ENCODE measurements at regions not wholly inside any gene's neighbourhood (a gene's known extent, or its start where the extent isn't known, plus 50 kb on each side); places are given as distances from the start of the nearest gene placed in this dataset.

DNA sequence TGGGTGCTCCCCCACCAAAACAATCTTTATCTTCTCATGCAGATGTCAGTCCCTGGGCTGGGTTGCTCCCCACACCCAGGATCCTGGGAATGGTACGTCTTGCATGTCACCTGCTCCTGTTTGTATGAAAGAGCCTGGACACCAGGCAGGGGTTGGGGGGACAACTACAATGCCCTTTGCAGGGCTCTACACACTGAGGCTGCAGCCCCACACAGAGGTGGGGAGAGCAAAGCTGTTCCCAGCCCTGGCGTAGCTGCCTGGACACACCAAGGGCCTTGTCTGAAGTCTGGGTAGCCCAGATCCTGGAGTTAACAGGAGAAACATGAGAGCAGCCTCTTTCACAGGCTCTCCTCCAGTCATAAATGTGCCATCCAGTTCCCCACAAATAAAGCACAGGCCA is 61.2 kb upstream of the TMEM72 start:
- intact Hi-C loops (cut with micrococcal nuclease): loop anchor here (10.0 kb wide), 1 partner anchor 465 kb away; the partner anchor contains the start of gene CXCL12

DNA sequence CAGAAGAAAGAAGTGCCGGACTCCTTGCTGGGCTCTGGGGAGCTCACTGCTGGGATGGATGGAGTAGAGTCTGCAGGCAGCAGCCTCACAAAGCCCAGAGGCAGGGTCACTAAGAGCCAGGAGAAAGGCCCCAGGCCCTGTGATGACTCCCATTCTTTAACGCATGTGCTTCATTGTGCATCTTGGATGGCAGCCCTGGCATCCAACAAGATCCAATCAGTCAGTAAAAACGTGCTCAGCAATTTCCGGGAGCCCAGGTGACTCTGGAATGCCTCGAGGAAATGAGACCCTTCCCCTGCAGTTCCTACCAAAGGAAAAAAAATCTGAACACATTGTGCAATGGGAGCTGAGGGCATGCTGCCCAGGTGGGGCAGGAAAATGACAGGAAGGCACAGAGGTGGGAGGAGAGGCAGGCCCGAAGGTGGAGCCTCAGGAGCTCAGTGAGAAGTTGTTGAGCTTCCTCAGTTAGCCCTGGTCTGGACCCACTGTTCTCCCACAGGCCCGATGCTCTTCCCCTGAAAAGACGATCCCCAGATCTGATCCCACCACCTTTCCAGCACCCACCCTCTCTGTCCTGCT is 60.7 kb upstream of the TMEM72 start:
- intact Hi-C loops (cut with micrococcal nuclease): loop anchor here (10.0 kb wide), 1 partner anchor 466 kb away; the partner anchor contains the start of gene CXCL12

DNA sequence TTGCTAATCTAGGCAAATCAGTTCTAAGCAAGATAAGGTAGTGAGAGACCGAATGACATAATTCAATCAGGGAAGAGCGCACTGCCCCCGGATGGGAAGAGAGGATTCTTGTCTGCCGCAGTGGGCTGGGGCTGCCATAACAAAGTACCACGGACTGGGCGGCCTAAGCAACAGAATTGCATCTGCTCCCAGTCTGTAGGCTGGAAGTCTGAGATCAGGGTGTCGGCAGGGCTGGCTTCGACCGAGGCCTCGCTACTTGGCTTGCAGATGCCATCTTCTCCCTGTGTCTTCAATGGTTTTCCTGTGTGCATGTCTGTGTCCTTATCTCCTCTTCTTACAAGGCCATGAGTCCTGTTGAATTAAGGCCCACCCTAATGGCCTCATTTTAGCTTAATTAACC is 59.7 kb upstream of the TMEM72 start:
- intact Hi-C loops (cut with micrococcal nuclease): loop anchor here (10.0 kb wide), 1 partner anchor 467 kb away; the partner anchor contains the start of gene CXCL12

DNA sequence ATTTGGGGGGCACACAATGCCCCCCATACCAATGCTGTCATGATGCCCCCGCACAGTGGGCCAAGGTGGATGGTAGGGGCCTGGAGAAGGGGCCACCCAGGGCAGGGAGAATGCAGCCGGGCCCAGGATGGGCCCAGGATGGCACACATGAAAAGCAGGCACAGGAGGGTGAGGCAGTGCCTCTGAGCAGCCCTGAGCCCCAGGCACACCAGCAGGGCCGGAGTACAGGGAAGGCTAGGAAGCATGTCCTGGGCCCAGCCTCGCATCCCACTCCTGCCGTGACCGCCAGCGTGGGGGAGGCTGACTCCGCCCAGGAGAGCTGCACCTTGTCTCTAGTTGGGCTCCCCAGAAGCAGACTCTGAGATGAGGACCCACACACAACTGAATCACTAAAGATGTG is 59.3 kb upstream of the TMEM72 start:
- intact Hi-C loops (cut with micrococcal nuclease): loop anchor here (10.0 kb wide), 1 partner anchor 467 kb away; the partner anchor contains the start of gene CXCL12

DNA sequence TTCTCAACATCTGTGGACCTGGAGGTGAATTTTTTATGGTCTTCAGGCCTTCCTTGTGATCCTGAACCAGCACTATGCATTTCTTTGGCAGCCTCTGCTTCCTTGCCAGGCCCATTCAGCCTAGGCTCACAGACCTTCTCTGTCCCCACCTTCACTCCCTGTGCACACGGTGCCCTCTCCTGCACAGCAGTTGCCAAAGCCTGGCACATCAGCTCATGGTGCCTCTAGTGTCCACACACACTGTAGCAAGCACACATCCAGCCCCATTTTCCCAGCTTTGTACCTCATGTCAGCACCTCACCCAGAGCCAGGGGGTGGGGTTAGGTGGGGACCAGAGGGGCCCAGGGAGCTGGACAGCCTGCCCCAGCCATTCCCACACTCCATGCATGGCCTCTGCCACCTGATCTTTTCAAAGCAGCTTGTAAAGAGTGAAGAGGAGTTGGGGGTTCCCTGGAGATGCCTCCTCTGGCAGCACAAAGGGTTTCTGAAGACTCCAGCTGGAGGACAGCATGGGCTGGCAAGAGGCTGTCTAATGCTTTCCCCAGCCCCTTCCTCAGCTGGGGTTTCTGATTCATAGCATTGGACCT is 57.9 kb upstream of the TMEM72 start:
- intact Hi-C loops (cut with micrococcal nuclease): loop anchor here (10.0 kb wide), 1 partner anchor 468 kb away; the partner anchor contains the start of gene CXCL12

DNA sequence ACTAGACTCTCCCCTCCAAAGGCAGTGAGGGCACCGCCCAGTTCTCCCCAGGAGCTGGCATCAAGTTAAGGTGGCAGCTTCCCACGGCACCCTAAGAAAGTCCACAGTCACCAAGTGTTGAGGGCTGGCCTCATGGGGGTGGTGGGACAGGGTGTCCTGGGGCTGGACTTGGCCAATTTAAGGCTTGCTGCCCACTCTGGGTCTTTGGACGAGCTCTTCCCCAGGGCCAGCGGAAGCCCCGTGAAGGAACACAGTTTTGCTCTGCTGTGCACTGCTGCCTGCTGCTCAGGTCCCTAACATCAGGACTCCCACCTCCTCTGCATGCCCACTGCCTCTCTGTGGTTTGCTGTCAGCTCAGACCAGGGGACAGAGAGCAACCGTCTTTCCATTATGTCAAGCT is 57.3 kb upstream of the TMEM72 start:
- intact Hi-C loops (cut with micrococcal nuclease): loop anchor here (10.0 kb wide), 1 partner anchor 469 kb away; the partner anchor contains the start of gene CXCL12

DNA sequence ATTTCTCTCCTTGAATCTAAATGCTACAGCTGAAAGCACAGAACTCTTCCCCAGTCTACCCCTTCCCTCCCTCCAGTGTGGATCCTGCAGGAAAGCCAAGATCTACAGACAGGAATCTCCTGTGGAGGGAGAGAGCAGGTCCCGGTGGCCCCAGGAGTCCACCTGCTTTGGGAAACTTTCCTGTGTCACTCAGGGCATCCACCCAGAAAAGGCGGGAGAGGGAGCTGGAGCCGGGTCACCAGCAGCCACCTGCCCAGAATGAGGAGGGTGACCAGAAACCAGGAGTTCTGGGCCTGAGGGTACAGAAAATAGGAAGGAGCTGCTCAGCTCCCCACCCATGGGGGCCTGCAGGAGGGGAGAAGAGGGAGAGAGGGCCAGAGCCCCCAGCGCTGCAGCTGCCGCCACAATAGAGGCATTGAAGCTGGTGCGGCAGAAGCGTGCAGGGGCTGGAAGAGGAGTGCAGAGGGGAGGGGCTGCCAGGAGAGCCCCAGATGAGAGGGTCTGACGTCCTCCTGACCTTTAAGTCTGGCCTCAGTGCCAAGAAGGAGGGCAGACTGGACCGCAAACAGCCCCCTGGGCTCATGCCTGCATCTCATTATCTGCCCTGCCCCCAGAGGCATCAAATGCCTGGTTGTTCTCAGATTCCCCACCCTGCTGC is 56.3 kb upstream of the TMEM72 start:
- intact Hi-C loops (cut with micrococcal nuclease): loop anchor here (10.0 kb wide), 1 partner anchor 470 kb away; the partner anchor contains the start of gene CXCL12

DNA sequence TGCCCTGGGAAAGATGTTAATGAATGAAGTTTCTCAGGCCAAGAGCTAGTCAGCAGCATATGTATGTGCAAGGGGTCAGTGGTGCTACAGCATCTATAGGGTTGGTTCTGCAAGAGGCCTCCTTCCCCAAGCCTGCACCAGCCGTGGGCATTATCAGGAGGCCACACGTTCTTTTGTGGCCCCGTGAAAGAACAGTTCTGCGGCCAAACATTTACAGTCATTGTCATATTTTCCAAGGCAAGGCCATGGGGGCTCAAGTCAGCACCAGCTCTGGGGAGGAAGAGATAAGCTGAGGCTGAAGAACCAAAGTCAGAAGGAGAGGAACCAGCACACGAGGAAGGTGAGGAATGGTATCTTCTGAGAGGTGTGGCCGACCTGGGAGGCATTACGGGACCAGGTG is 54.4 kb upstream of the TMEM72 start:
- intact Hi-C loops (cut with micrococcal nuclease): loop anchor here (2.0 to 10.0 kb wide), 2 partner anchors 472 to 1186 kb away; partner anchors contain the start of gene CXCL12

DNA sequence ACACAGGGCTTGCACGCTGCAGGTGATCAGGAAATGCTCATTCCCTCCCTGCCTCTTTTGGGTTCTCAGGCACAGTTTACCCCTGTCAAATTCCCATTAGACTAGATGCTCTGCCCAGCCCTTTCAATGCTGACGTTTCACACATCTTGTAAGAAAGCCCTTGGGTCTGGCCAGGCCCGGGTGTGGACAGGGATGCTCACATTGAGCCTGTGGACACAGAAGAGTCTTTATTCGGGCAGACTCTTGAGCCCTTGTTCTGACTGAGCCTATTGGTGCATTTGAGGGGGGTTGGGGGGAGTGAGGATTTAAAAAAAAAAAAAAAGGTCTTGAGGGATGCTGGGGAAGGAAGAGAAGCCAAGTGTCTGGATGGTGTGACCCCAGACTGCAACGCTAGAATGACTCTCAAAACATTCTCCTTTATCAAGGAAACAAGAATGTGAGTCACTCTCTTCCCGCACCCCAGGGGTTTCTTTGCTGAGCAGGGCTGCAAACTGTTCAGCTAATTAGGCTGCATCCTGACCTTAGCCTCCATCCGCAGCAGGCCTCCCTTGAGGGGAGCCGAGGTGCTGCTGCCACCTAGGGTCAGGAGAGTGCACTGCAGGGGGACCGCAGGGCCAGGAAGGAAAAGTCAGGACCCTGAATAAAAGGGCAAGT is 53.6 kb upstream of the TMEM72 start:
- intact Hi-C loops (cut with micrococcal nuclease): loop anchor here (2.0 to 10.0 kb wide), 2 partner anchors 473 to 1187 kb away; partner anchors contain the start of gene CXCL12

DNA sequence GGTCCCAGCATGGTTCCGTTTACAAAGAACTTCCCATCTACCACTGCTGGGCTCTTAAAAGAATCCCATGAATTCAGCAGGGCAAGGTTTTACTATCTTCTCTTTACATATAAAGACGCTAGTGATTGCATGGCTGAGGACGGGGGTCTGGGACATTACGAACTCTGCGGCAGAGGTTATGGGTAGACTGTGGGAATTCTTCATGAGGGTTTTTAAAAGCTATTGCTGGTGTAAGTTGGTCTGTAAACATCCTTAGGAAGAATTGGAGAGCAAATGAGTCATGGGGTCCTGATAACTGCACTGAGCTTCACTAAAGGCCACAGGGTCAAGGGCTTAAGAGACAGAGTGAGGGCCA is 53.1 kb upstream of the TMEM72 start:
- intact Hi-C loops (cut with micrococcal nuclease): loop anchor here (10.0 kb wide), 1 partner anchor 473 kb away; the partner anchor contains the start of gene CXCL12

DNA sequence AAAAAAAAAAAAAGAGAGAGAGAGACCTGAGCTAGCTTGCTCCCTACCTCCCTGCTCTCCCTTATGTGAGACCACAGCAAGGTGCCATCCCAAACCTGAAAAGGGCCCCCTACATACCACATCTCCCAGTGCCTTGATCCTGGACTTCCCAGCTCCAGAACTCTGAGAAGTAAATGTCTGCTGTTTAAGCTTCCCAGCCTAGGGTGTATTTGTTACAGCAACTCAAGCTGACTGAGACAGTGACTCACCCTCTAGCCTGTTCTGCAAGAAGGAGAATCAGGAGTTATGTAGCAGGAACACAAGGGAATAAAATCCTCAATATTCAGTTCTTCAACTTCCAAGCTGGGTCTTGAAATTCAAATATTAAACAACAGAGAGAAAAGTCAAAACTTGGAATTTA is 52.1 kb upstream of the TMEM72 start:
- intact Hi-C loops (cut with micrococcal nuclease): loop anchor here (10.0 kb wide), 1 partner anchor 474 kb away; the partner anchor contains the start of gene CXCL12

DNA sequence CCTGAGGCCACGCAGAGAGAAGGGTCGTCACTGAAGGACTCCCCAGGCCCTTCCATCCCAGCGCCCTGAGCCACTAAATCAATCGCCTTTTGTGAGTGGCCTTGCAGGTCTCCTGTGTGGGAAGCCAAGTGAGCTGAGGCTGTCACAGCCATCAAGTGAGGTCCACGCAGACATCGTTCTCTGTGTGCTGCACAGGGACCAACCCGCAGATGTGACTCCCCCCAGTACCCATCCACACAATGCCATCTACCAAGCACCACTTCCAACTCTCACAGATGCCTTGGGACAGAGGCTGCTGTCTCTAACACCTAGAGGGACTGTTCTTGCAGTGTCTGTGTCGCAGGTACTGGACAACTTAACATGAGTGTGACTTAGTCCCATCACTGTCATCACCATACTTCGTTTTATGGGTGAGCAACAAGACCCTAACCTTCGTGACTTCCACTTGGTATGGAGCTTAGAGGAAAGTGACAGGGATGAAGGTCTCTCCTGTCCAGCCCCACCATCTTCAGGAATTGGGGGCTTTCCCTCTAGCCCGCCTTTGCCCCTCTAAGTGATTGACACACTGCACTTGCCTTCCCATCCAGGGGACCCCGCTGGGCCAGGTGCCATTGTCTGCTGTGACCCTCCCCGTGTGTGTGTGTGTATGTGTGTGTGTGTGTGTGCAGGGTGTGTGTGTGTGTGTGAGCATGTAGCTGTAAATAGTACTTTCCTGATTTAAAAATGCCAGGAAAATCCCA is 51.4 kb upstream of the TMEM72 start:
- intact Hi-C loops (cut with micrococcal nuclease): loop anchor here (10.0 kb wide), 2 partner anchors 475 to 545 kb away; partner anchors contain the start of gene CXCL12

DNA sequence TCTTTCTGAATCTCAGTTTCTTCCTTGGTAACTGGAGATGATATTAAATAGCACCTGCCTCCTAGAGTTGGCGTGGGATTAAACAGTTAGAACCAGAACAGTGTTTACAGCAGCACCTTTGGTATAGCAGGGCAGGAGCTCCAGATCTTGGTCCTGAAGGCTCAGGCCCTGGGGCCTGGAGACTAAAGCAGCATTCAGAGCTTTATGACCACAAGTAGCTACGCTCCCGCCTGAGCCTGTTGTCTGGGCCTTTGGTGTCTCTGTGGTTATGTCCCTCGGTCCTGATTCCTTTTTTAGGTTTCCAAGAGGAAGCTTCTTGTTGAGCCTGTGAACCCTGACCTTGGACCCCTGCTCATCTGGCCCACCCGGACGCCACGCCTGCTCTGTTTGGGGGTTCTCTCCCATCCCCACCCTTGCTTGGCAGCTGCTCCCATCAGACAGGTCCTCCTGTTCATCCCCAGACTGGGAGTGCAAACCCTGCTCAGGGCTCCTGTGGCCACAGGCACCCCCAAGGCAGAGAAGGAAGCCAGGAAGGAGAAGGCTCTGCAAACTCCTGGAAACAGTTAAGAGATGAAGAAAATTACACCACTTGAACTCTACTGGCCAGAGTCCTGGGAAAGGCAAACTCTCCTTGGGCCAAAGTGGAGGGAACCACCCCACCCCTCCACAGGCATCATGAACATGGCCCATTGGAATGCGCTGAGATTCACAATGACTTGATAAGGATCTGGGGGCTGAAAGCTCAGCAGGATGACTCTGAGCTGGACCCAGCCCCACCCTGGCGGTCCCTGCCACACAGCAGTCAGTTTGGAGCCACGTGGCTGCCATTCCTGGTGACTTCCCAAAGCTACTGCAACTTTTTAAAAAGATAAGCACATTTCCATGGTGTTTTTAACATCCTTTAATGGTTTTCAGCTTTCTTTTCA is 50.1 kb upstream of the TMEM72 start:
- intact Hi-C loops (cut with micrococcal nuclease): loop anchor here (10.0 kb wide), 1 partner anchor 546 kb away; no protein-coding TSS in a partner anchor

Measured in T-helper 2 cell treated with Interferon-gamma antibody and Interleukin-4, amounts not matched to agents 100 ng/mL and 5 ng/mL, for 36 hours (primary cell).